DMS53 treated with DMSO at 0.1 percent for 48 hours (cell line): ENCODE measurements at regions not wholly inside any gene's neighbourhood (a gene's known extent, or its start where the extent isn't known, plus 50 kb on each side); places are given as distances from the start of the nearest gene placed in this dataset.
"Not testable (repeated sequence)": the region's sequence is repeated elsewhere in the genome, so short reads cannot be mapped to it uniquely, and the experiment has no call there.

Source experiments
- DNase-seq: peaks from one replicate; lab custom pipeline; 2025; ENCODE audit not compliant: unreplicated experiment; lab: John Stamatoyannopoulos, UW

GRCh38 chrX:127459790-127460189 lies 592.4 kb downstream of the ACTRT1 start:
- no peak for DNase-seq

DNA sequence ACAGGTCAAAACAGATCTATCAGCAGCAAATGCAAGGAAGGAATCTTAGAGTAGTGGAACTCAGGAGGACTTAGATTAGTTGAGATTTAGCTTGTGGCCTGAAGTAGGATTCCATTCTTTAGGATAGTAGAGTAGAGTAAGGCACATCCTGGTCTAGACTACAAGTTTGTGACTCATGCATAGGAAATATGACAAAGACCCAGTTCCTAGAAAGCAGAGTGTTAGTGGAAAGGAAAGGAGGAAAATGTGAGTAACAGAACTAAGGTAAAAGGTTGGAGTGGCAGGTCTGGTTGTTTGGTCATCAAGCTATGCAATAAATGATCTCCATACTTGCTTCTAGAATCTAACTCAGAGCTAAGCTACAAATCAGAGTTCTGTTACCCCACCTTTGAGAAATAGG lies 595.0 kb downstream of the ACTRT1 start:
- no peak for DNase-seq

- no peak for DNase-seq
These were observed 612.5 kb downstream of the ACTRT1 start for GRCh38 chrX:127439676-127440075.

- DNase-seq, result no peak
These were observed 586.4 kb downstream of the PRR32 start for GRCh38 chrX:127405946-127406345.

GRCh38 chrX:127404161-127404560 lies 584.6 kb downstream of the PRR32 start:
- no peak for DNase-seq

DNA sequence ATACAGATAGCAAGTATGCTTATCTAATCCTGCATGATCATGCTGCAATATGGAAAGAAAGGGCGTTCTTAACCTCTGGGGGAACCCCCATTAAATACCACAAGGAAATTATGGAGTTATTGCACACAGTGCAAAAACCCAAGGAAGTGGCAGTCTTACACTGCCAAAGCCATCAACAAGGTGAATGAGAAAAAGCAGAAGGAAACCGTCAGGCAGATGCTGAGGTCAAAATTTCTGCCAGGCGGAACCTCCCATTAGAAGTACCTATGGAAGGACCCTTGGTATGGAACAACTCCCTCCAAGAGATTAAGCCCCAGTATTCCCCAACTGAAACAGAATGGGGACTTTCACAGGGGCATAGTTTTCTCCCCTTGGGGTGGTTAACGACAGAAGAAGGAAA lies 580.7 kb downstream of the PRR32 start:
- DNase-seq, result not testable (repeated sequence)

- no peak for DNase-seq
These were observed 570.8 kb downstream of the PRR32 start for GRCh38 chrX:127390316-127390715.

GRCh38 chrX:127389900-127390299 lies 570.4 kb downstream of the PRR32 start:
- no peak for DNase-seq
